Muscle layer of duodenum (tissue), 2 donors: ENCODE measurements at regions not wholly inside any gene's neighbourhood (a gene's known extent, or its start where the extent isn't known, plus 50 kb on each side); places are given as distances from the start of the nearest gene placed in this dataset.

Experiments used
- H3K27ac ChIP-seq: one replicate; pipeline ENCODE4 v1.7.0; 2013; ENCODE audit warnings: mild to moderate bottlenecking, low read length
- H3K27me3 ChIP-seq: one replicate; pipeline ENCODE4 v1.7.0; 2013; ENCODE audit warnings: low read depth, mild to moderate bottlenecking, control low read depth, low read length
- H3K36me3 ChIP-seq, 2 donors: one replicate each; pipeline ENCODE4 v1.7.0; 2013; ENCODE audit warnings: low read length in 2 of 2, control low read depth in 1 of 2, mild to moderate bottlenecking in 1 of 2; ENCODE audit not compliant: insufficient read depth in 2 of 2, control insufficient read depth in 1 of 2
- H3K4me1 ChIP-seq, 2 donors: one replicate each; pipeline ENCODE4 v1.7.0; 2013; ENCODE audit warnings: low read length in 2 of 2, mild to moderate bottlenecking in 2 of 2, control low read depth in 1 of 2, moderate library complexity in 1 of 2; ENCODE audit not compliant: insufficient read depth in 2 of 2, control insufficient read depth in 1 of 2
- H3K4me3 ChIP-seq, 2 donors: one replicate each; pipeline ENCODE4 v1.7.0; 2013; ENCODE audit warnings: low read length in 2 of 2, low read depth in 1 of 2, mild to moderate bottlenecking in 1 of 2
- H3K9me3 ChIP-seq, 2 donors: one replicate each; pipeline ENCODE4 v1.7.0; 2013; ENCODE audit warnings: low read length in 2 of 2, control low read depth in 1 of 2, mild to moderate bottlenecking in 1 of 2; ENCODE audit not compliant: control insufficient read depth in 1 of 2
- donor health status: healthy.

DNA sequence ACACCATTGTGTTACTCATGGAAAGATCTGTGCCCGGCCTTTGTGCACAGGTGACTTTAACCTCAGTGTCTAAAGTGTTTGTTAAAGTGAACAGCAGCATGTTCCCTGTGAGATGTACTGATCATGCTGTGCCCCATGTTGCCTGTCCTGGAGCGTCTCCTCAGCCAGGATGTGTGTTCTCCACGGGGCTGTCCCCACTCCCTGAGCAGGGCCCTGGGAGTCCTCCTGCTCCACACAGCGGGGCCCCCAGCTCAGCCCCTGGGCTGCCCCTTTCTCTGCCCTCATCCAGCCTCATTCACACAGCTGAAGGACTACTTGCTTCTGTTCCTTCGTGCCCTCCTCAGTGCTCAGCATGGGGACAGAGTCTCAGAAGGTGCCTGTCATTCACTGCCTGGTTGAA, 131.5 kb downstream of the SLC38A6 start:
- Histone ChIP-seq H3K4me3 (no peak overlapping the region), H3K27ac (no peak overlapping the region), H3K9me3 (peaks cover 0 to 10% of the 10 kb centered on the region in 2 donors), H3K4me1 (no peaks in the 10 kb centered on the region), H3K36me3 (peaks cover 0 to 3% of the 10 kb centered on the region in 2 donors), H3K27me3 (no peaks in the 10 kb centered on the region)

DNA sequence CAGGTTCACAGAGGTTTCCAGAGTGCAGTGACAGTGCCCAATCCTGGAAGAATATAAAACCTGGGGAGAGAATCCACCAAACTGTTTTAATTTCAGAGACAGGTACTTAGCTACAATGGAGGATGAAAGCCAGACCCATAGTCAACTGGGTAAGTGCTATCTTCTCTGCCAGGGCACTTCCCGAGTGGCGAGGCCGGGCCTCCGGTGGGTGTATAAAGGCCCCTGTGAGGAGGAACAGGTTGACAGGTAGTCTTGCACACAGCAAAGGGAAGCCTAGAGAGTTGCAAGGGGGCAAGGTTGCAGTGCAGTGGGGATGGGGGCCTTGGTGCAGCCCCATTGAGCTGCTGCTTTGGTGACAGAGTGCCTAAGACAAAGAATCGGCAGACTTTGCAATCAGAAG, 130.7 kb downstream of the SLC38A6 start:
- Histone ChIP-seq H3K4me1 (no peaks in the 10 kb centered on the region), H3K9me3 (peaks cover 0 to 10% of the 10 kb centered on the region in 2 donors), H3K4me3 (no peak overlapping the region), H3K27me3 (no peaks in the 10 kb centered on the region), H3K27ac (no peak overlapping the region), H3K36me3 (peaks cover 0 to 3% of the 10 kb centered on the region in 2 donors)

DNA sequence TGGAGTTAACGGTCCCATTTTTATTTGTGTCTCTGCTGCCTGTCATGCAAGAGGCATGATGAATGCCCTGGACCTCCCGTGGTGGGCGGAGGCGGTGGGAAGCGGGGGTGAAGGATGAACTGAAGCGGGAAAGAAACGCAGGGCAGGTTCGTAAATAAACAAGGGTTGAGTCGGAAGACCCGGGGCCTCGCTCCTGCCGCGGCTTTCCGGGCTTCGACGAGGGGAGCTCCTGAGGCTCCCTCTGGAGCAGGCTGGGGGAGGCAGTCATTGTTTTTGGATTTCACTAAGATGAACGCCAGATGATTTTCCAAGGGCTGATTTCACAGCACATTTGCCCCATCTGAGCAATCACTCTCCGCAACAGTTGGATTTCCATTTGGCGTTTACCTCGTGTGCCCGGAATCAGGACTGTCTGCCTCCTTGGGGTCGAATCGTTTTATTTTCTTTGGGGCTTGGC, 130.2 kb downstream of the SLC38A6 start:
- Histone ChIP-seq H3K27me3 (no peaks in the 10 kb centered on the region), H3K27ac (no peak overlapping the region), H3K4me3 (no peak overlapping the region), H3K4me1 (no peaks in the 10 kb centered on the region), H3K36me3 (peaks cover 0 to 3% of the 10 kb centered on the region in 2 donors), H3K9me3 (peaks cover 0 to 10% of the 10 kb centered on the region in 2 donors)

DNA sequence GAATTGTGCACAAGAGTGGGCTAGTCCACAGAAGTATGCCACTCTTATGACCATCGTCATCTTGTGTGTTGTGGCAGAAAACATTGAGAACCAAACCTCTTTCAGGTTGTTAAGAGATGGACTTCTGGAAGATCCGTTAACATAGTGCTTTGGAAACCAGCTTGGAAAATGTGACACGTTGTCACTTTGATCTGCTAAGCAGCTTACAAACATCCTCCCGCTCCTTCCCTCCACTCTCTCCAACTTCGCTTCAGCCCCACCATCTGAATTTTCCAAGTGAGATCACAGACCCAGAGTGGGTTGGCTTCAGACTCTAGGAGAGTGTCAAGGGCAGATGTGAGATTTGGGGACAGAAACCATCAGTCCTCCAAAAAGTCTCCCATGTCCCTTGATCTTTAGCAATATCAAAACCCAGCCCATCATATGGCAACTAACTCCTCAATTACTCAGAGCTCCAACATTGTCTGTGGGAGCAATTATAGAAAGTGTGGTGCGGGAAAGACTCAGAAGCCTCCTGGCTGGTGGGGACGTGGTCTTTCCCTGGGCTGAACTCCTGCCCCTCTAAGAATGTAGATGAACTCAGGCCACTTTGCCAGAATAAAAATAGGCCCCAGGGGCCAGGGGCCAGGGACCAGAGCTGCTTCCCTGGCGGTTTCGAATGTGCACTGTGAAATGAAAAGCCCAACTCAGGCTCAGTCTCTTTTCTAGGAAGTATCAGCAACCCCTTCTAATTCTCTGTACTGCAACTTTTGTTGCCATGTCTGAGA, 129.5 kb downstream of the SLC38A6 start:
- peaks cover 0 to 3% of the 10 kb centered on the region in 2 donors for H3K36me3 ChIP-seq
- no peak overlapping the region for H3K27ac ChIP-seq
- H3K27me3 ChIP-seq: no peaks in the 10 kb centered on the region
- H3K4me1 ChIP-seq: no peaks in the 10 kb centered on the region
- peaks cover 0 to 10% of the 10 kb centered on the region in 2 donors for H3K9me3 ChIP-seq
- no peak overlapping the region for H3K4me3 ChIP-seq

DNA sequence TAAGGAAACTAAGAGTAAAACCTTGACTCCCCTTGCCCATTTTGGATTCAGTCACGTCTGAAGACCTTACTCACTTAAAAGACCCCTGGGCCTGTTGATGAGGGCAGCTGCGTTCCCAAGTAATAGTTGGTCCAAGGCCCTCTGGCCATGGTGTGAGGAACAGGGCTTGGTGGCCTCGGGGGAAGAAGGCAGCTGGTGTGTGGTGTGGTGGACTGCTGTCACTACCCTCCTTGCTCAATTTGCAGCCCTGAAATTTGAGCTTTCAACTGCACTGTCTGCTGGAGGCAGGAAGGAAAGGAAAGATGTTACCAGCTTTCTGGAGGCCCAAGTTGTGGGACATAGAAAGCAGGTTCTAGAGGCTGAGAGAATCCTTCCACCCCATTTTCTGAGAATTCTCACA, 128.2 kb downstream of the SLC38A6 start:
- peaks cover 0 to 3% of the 10 kb centered on the region in 2 donors for H3K4me1 ChIP-seq
- H3K27me3 ChIP-seq: no peaks in the 10 kb centered on the region
- no peak overlapping the region for H3K27ac ChIP-seq
- H3K36me3 ChIP-seq: peaks cover 0 to 3% of the 10 kb centered on the region in 2 donors
- no peak overlapping the region for H3K4me3 ChIP-seq
- peaks cover 0 to 7% of the 10 kb centered on the region in 2 donors for H3K9me3 ChIP-seq

DNA sequence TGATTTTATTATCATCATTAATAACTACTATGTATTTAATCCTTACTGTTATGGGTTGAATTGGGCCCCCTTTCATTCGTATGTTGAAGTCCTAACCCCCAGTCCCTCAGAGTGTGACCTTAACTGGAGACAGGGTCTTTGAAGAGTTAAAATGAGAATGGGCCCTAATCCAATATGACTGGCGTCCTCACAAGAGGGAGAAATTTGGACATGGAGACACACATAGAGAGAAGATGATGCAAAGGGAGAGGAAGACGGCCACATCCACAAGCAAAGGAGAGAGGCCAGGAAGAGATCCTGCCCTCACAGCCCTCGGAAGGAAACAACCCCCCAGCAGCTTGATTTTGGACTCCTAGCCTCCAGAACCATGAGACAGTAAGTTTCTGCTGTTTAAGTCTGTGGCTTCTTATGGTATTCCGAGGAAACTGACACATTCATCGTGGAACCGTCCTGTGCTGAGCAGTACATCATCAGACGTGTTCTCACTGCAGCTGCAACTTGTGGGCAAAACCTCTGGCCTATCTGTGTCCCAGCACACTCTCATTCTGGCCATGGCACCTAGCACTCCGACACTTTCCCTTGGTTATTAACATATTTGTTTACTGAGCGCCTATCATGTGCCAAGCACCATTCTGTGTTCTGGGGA, 127.6 kb downstream of the SLC38A6 start:
- Histone ChIP-seq H3K4me1 (peaks cover 1 to 10% of the 10 kb centered on the region in 2 donors), H3K4me3 (no peak overlapping the region), H3K27me3 (no peaks in the 10 kb centered on the region), H3K9me3 (peaks cover 0 to under 1% of the 10 kb centered on the region in 2 donors), H3K27ac (no peak overlapping the region), H3K36me3 (no peaks in the 10 kb centered on the region)

DNA sequence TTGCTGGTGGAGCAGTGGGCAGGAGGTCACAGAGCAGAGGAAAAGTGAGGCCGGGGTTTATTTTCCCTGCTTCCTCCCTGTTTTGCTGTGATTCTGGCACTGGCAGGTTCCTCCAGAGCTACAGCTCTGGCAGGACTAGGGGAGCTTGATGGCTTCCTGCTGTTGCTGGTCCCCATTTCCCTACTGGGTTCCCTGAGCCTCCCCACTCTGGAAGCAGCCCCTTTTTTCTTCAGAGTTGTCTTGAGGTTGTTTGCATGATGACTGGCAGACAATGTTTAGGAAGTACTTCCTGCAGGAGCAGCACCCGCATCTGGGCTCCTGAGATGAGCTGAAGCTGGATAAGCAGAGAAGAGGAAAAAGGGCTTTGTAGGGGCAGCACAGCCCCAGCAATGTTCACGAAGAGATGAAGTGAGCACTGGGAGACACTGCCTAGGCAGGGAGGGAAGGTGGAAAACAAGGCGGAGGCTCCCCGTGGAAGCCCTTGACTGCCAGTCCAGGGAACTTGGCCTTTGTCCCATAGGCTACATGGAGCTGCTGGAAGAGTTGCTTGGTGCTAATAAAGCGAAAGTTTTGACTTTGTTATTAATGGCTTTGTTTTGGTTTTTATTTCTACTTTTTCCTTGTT, 126.9 kb downstream of the SLC38A6 start:
- Histone ChIP-seq H3K27me3 (no peaks in the 10 kb centered on the region), H3K9me3 (no peaks in the 10 kb centered on the region), H3K27ac (peak overlapping the region; percentile 18), H3K36me3 (no peaks in the 10 kb centered on the region), H3K4me1 (peaks cover 4 to 14% of the 10 kb centered on the region in 2 donors), H3K4me3 (no peak overlapping the region)

DNA sequence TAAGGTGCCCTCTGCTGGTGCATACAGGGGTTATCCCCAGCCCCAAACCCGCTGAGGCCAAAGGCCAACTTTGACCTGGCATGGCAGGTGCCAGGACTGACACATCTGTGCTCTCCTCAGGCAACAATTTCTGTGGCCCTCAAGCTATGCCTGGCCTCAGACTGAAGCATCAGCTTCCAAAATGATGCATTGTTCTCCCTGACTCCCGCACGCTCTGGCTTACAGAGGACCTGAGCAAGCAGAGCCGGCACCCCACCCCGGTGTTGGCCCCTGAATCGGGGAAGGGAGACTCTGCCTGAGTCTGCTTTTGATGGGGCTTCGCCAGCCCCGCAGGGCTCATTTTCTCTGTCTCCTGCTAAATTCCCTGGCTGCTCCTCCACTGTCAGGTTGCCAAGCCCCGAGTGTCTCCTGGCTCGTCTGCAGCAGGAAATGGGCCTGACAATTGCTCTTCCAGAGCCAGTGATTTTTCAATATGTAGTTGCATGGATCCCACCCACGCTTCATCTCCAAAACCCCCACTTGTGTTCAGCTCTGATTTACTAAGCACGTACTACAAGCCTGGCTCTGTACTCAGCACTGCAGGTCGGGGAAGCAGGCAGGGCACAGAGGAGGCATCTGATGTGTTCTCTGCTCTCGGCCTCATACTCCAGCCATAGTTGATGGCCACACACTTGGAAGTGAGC, 126.1 kb downstream of the SLC38A6 start:
- Histone ChIP-seq H3K4me1 (peaks cover 4 to 23% of the 10 kb centered on the region in 2 donors), H3K36me3 (no peaks in the 10 kb centered on the region), H3K27ac (no peak overlapping the region), H3K4me3 (no peak overlapping the region), H3K9me3 (no peaks in the 10 kb centered on the region), H3K27me3 (no peaks in the 10 kb centered on the region)

DNA sequence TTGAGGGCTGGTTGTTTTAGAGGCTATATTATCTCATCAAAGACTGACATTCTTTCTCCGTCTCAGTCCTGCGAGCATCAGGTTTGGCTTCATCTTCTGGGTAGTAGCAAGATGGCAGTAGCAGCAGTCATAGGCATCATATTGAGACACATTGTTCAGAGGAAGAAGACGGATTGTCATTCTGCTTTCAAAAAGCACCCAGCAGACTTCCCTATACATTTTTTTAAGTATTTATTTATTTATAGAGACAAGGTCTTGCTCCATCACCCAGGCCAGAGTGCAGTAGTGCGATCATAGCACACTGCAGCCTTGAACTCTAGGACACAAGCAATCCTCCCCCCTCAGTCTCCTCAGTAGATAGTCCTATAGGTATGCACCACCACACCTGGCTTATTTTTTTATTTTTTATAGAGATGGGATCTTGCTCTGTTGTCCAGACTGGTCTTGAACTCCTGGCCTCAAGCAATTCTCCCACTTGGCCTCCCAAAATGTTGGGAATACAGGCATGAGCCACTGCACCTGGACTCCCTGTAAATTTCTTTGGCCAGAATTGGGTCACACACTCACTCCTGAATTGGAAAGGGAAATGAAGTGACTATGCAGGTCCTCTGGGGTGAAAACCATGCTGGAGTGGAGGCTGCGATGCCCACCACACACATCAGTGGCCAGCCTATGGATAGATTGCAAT, 125.4 kb downstream of the SLC38A6 start:
- Histone ChIP-seq H3K36me3 (no peaks in the 10 kb centered on the region), H3K4me3 (no peak overlapping the region), H3K4me1 (peaks cover 4 to 30% of the 10 kb centered on the region in 2 donors), H3K9me3 (no peaks in the 10 kb centered on the region), H3K27me3 (no peaks in the 10 kb centered on the region), H3K27ac (no peak overlapping the region)

DNA sequence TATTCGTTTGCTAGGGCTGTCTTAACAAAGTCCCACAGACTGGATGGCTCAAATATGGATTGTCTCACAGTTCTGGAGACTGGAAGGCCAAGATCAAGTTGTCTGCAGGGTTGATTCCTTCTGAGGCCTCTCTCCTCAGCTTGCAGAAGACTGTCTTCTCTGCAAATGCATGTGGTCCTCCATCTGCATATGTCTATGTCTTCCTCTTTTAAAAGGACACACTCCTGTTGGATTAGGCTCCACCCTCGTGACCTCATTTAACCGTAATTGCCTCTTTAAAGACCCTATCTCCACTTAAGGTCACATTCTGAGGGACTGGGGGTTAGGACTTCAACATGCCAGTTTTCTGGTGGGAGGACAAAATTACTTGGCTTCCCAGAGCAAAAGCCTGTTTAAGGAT, 123.3 kb downstream of the SLC38A6 start:
- H3K9me3 ChIP-seq: no peaks in the 10 kb centered on the region
- peak overlapping the region; percentile 76 for H3K27ac ChIP-seq
- no peaks in the 10 kb centered on the region for H3K27me3 ChIP-seq
- peaks cover 4 to 31% of the 10 kb centered on the region in 2 donors for H3K4me1 ChIP-seq
- no peak overlapping the region for H3K4me3 ChIP-seq
- no peaks in the 10 kb centered on the region for H3K36me3 ChIP-seq
